HG03280 (cell line): ENCODE measurements at regions not wholly inside any gene's neighbourhood (a gene's known extent, or its start where the extent isn't known, plus 50 kb on each side); places are given as distances from the start of the nearest gene placed in this dataset.
"Not testable (repeated sequence)": the region's sequence is repeated elsewhere in the genome, so short reads cannot be mapped to it uniquely, and the experiment has no call there.

Experiments
- ATAC-seq: cut with Tn5 transposase; IDR thresholded peaks from one replicate; pipeline ENCODE4 v1.9.1; 2021; ENCODE audit warnings: mild to moderate bottlenecking, moderate library complexity; ENCODE audit not compliant: unreplicated experiment

- ATAC-seq = peak; percentile 83
Measured at GRCh38 chr4:163681208-163681821, 186.8 kb downstream of the TMA16 start.

DNA sequence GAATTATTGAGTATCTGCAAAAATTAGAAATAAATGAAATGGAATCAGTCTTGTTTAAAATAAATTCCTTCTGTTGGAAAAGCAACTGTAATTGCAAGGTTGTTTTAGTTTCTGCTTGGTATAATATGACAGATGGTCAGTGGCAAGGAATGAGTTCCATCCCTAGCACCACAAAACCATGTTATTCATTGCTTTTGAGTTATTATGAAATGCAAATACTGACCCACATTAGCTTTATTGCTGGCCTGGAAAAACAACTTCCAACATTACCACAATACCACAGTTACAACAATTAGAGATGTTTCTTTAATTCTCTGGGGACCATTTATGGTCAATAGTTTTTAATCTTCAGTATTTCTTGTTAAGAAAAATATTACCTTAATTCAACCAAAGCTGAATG, 194.4 kb downstream of the TMA16 start:
- no peak for ATAC-seq

DNA sequence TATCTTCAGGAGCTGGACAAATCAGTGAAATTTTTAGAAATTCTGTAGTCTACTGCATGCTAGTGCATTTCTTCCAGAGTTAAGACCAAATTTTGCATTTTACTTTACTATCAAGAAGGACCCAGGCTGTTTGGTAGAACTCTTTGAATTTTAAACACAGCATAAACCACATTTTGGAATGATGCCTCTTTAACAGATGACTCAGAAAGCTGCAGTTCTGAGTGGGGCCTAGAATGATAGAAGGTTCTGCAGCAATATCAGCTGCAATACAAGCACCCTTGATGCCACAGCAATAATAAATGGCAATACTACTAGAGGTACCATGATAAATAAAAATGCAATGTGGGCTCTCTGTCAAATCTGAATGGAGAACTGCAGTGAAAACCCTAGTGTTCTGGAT, 198.7 kb downstream of the TMA16 start:
- ATAC-seq = no peak

GRCh38 chr4:163693776-163694175, 199.3 kb downstream of the TMA16 start:
- ATAC-seq = no peak

DNA sequence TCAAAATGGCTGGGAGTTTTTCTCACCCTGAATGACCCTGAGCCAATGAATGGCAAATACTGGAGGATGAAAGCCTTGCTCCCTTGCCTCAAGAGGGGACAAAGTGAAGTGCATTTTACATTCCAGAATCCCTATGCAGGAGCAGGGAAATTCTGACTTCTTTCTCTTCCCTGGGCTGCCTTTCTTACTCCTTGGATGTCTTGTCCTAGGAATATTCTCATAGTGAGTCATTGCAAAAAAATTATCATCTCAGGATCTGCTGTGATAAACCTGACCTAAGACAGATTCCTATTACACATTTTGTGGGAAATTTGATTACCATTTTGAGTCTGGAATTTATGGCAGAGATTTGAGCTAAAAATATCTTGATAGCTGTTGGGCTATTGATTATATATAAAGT, 199.9 kb downstream of the TMA16 start:
- no peak for ATAC-seq

GRCh38 chr4:163697121-163697520, 202.6 kb downstream of the TMA16 start:
- ATAC-seq = no peak

DNA sequence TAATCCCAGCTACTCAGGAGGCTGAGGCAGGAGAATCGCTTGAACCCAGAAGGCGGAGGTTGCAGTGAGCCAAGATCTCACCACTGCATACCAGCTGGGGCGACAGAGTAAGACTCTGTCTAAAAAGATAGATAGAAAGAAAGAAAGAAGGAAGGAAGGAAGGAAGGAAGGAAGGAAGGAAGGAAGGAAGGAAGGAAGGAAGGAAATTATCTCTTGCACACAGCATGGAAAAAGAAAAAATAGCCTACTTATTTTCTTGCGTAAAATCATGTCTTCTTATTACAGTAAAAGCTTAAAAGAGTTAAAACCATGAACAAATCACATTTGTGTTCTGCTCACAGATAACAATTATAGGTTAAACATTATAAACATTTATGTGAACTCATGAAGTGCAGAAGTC, 205.9 kb downstream of the TMA16 start:
- not testable (repeated sequence) for ATAC-seq

GRCh38 chr4:163701916-163702315, 207.4 kb downstream of the TMA16 start:
- ATAC-seq = peak; percentile 93

DNA sequence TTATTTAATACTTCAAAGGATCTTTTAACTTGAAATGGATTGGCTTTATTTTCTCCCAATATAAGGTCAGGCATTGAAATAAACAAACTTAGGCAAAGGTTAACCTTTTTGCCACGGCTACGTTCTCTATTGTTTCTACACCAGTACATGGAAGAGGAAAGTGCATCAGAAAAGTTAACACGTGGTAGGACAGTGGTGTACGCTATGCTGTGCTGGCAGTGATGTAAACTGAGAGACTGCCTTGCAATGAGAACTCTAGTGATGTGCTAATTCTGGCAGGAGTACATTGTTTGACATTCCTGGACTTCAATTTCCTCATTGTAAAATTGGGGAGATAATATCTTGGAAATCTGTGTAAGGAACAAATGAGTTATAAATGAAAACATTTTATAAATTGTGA, 208.2 kb downstream of the TMA16 start:
- no peak for ATAC-seq

GRCh38 chr4:163703251-163703650, 208.8 kb downstream of the TMA16 start:
- no peak for ATAC-seq

- no peak for ATAC-seq
Measured at GRCh38 chr4:163707873-163708272, 213.4 kb downstream of the TMA16 start.

- no peak for ATAC-seq
Measured at GRCh38 chr4:163709601-163710000, 215.1 kb downstream of the TMA16 start.

- no peak for ATAC-seq
Measured at GRCh38 chr4:163710158-163710557, 215.7 kb downstream of the TMA16 start.

GRCh38 chr4:163724495-163724894, 230.0 kb downstream of the TMA16 start:
- not testable (repeated sequence) for ATAC-seq

GRCh38 chr4:163726641-163727040, 232.2 kb downstream of the TMA16 start:
- ATAC-seq = no peak

DNA sequence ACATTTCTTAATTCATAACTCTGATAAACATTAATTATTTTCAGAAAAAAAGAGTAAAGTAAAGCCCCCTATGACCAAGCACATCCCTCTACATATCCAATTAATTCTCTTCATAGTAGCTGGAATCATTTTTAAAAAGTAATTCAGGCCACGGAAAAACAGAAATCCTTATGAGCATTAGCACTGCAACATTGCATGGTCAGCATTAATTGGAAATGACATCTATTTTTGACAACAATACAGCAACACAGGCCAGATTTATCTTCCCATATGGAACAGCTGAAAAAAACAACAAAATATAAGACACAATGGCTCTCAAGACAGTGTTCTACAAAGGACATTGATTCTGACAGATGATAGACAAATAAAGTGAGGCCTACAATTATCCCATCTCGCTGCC, 236.6 kb downstream of the TMA16 start:
- no peak for ATAC-seq

- ATAC-seq = no peak
Measured at GRCh38 chr4:163732473-163732872, 238.0 kb downstream of the TMA16 start.

GRCh38 chr4:163736876-163737275, 242.4 kb downstream of the TMA16 start:
- ATAC-seq = no peak

DNA sequence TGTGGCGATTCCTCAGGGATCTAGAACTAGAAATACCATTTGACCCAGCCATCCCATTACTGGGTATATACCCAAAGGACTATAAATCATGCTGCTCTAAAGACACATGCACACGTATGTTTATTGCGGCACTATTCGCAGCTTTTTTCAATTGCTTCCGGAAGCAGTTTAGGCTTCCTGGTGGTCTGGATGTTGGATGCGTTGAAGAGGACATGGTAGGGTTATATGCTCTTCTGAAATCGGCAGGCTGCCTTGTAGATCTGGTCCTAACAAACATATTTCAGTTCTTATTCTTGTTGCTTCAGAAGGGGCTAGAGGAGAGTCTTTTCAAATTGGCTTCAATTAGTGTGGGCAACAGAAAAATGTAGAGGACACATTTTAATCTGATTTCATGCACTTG, 243.4 kb downstream of the TMA16 start:
- ATAC-seq = not testable (repeated sequence)

GRCh38 chr4:163738521-163738920, 244.0 kb downstream of the TMA16 start:
- no peak for ATAC-seq

GRCh38 chr4:163744861-163745260, 250.4 kb downstream of the TMA16 start:
- peak; percentile 93 for ATAC-seq

DNA sequence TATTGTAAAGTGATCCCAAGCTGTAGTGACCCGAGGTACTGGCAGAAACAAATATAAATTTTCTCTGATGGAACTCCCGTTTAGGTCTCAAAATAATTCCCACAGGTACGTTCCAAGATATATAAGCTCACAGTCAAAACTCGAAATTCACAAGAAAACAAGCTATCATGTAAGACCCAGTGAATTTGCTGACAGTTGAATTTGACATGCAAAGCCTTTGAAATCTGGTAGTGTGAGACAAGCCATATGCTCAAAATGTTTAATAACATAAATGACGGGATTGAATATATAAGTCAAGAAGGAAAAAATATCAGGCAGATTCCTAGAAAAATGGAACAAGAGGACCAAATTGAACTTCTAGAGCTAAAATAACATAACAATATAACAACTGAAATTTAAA, 252.8 kb downstream of the TMA16 start:
- ATAC-seq = no peak

- ATAC-seq = no peak
Measured at GRCh38 chr4:163747886-163748285, 253.4 kb downstream of the TMA16 start.
